ENCODE measurements at regions not wholly inside any gene's neighbourhood (a gene's known extent, or its start where the extent isn't known, plus 50 kb on each side); places are given as distances from the start of the nearest gene placed in this dataset.
"Not testable (repeated sequence)": the region's sequence is repeated elsewhere in the genome, so short reads cannot be mapped to it uniquely, and the experiment has no call there.

GRCh38 chr1:221522529-221522940, 219.4 kb downstream of the DUSP10 start:
- no peak for DNase-seq

- no peak for DNase-seq
Measured at GRCh38 chr1:221525749-221526148, 216.1 kb downstream of the DUSP10 start.

- DNase-seq: no peak
Measured at GRCh38 chr1:221527302-221527701, 214.6 kb downstream of the DUSP10 start.

GRCh38 chr1:221527886-221528624, 213.8 kb downstream of the DUSP10 start:
- DNase-seq: no peak

- not testable (repeated sequence) for DNase-seq
Measured at GRCh38 chr1:221530159-221530558, 211.7 kb downstream of the DUSP10 start.

- no peak for DNase-seq
Measured at GRCh38 chr1:221530791-221531190, 211.1 kb downstream of the DUSP10 start.

GRCh38 chr1:221532071-221532773, 209.7 kb downstream of the DUSP10 start:
- DNase-seq: no peak

GRCh38 chr1:221541296-221541695, 200.6 kb downstream of the DUSP10 start:
- DNase-seq: no peak

- no peak for DNase-seq
Measured at GRCh38 chr1:221543529-221544120, 198.3 kb downstream of the DUSP10 start.

GRCh38 chr1:221548942-221549341, 192.9 kb downstream of the DUSP10 start:
- no peak for DNase-seq

- DNase-seq: no peak
Measured at GRCh38 chr1:221549815-221550214, 192.1 kb downstream of the DUSP10 start.

- not testable (repeated sequence) for DNase-seq
Measured at GRCh38 chr1:221552792-221553191, 189.1 kb downstream of the DUSP10 start.

GRCh38 chr1:221555689-221556433, 186.0 kb downstream of the DUSP10 start:
- DNase-seq: no peak

GRCh38 chr1:221556435-221556834, 185.5 kb downstream of the DUSP10 start:
- DNase-seq: no peak

- DNase-seq: no peak
Measured at GRCh38 chr1:221557013-221557412, 184.9 kb downstream of the DUSP10 start.

- no peak for DNase-seq
Measured at GRCh38 chr1:221558396-221558795, 183.5 kb downstream of the DUSP10 start.

GRCh38 chr1:221559911-221560310, 182.0 kb downstream of the DUSP10 start:
- DNase-seq: no peak

GRCh38 chr1:221562542-221563475, 179.1 kb downstream of the DUSP10 start:
- DNase-seq: no peak

GRCh38 chr1:221563476-221563921, 178.4 kb downstream of the DUSP10 start:
- no peak for DNase-seq

- DNase-seq: no peak
Measured at GRCh38 chr1:221564891-221565290, 177.0 kb downstream of the DUSP10 start.

- peak; percentile 13 for DNase-seq
Measured at GRCh38 chr1:221565711-221566110, 176.2 kb downstream of the DUSP10 start.
